Endothelial cell (in vitro differentiated cells): ENCODE measurements at regions not wholly inside any gene's neighbourhood (a gene's known extent, or its start where the extent isn't known, plus 50 kb on each side); places are given as distances from the start of the nearest gene placed in this dataset.

ENCODE experiments used
- DNase-seq: peaks from one replicate; pipeline ENCODE4 v3.0.0; 2021; ENCODE audit warnings: low spot score
- H3K27ac Mint-ChIP-seq: one replicate; pipeline ENCODE4 v1.8.0; 2021; ENCODE audit warnings: mixed read lengths, inconsistent platforms; ENCODE audit not compliant: unreplicated experiment
- H3K27me3 Mint-ChIP-seq: one replicate; pipeline ENCODE4 v1.8.0; 2021; ENCODE audit warnings: mild to moderate bottlenecking, moderate library complexity, mixed read lengths, inconsistent platforms; ENCODE audit not compliant: unreplicated experiment
- H3K36me3 Mint-ChIP-seq: one replicate; pipeline ENCODE4 v1.8.0; 2021; ENCODE audit warnings: mild to moderate bottlenecking, low read depth, mixed read lengths, inconsistent platforms; ENCODE audit not compliant: unreplicated experiment
- H3K4me1 Mint-ChIP-seq: one replicate; pipeline ENCODE4 v1.8.0; 2021; ENCODE audit warnings: mild to moderate bottlenecking, mixed read lengths, inconsistent platforms; ENCODE audit not compliant: unreplicated experiment
- H3K4me3 Mint-ChIP-seq: one replicate; pipeline ENCODE4 v1.8.0; 2021; ENCODE audit warnings: mild to moderate bottlenecking, mixed read lengths, inconsistent platforms; ENCODE audit not compliant: unreplicated experiment
- H3K9me3 Mint-ChIP-seq: one replicate; pipeline ENCODE4 v1.8.0; 2021; ENCODE audit warnings: mixed read lengths, inconsistent platforms; ENCODE audit not compliant: unreplicated experiment
- TF ChIP-seq, protein P1 (sequence below): fragments of 200-600 bp; sonication (generic); IDR thresholded peaks from one replicate; pipeline ENCODE4 v1.5.0; 2021; ENCODE audit warnings: antibody characterized with exemption; ENCODE audit not compliant: unreplicated experiment

DNA sequence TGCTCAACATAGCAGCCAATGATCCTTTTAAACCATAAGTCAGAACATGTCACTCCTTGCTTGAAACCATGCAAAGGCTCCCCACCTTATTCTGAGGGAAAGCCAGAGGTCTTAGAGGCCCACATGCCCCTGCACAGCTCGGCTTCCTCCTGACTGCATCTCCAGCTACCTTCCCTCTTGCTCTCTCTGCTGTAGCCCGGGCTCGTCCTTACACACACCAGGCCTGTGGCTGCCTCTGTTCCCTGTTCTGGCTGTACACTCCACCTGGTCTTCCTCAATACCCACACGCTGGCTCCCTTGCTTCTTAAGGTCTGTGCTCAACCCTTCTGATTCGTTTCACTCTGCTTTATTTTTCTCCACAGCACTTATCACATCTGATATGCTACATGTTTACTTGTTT, 116.2 kb downstream of the TNFAIP3 start:
- Mint-ChIP-seq H3K36me3 (no peaks in the 10 kb centered on the region), H3K9me3 (no peaks in the 10 kb centered on the region), H3K4me3 (no peak overlapping the region), H3K27me3 (peaks cover 1% of the 10 kb centered on the region), H3K27ac (no peak overlapping the region), H3K4me1 (no peaks in the 10 kb centered on the region)
- TF ChIP-seq, protein P1, sequence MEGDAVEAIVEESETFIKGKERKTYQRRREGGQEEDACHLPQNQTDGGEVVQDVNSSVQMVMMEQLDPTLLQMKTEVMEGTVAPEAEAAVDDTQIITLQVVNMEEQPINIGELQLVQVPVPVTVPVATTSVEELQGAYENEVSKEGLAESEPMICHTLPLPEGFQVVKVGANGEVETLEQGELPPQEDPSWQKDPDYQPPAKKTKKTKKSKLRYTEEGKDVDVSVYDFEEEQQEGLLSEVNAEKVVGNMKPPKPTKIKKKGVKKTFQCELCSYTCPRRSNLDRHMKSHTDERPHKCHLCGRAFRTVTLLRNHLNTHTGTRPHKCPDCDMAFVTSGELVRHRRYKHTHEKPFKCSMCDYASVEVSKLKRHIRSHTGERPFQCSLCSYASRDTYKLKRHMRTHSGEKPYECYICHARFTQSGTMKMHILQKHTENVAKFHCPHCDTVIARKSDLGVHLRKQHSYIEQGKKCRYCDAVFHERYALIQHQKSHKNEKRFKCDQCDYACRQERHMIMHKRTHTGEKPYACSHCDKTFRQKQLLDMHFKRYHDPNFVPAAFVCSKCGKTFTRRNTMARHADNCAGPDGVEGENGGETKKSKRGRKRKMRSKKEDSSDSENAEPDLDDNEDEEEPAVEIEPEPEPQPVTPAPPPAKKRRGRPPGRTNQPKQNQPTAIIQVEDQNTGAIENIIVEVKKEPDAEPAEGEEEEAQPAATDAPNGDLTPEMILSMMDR, result no peak
- DNase-seq, result no peak

DNA sequence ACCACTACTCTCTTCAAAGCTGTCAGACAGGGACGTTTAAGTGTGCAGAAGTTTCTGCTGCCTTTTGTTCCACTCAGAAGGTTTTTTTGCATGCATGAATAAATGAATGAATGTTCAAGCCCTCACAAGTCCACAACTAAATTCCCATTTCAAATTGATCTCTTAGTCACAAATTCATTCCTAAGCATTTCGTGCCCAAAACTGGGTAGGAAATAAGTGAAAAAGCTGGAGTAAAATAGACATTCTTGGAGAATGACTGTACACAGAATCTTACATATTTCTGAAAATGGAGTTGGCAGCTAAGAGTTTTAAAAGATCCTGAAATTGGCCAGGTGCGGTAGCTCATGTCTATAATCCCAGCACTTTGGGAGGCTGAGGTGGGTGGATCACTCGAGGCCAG, 117.6 kb downstream of the PERP start:
- Mint-ChIP-seq H3K36me3 (no peaks in the 10 kb centered on the region), H3K4me1 (no peaks in the 10 kb centered on the region), H3K27me3 (no peaks in the 10 kb centered on the region), H3K9me3 (no peaks in the 10 kb centered on the region), H3K4me3 (no peak overlapping the region), H3K27ac (no peak overlapping the region)
- TF ChIP-seq, protein P1, result no peak
- no peak for DNase-seq

- DNase-seq, result no peak
- Mint-ChIP-seq H3K4me1 (no peaks in the 10 kb centered on the region), H3K27ac (no peak overlapping the region), H3K4me3 (no peak overlapping the region), H3K36me3 (no peaks in the 10 kb centered on the region), H3K9me3 (no peaks in the 10 kb centered on the region), H3K27me3 (peaks cover 2% of the 10 kb centered on the region)
- TF ChIP-seq, protein P1, result no peak
Measured at GRCh38 chr6:137995371-137995770, 111.8 kb downstream of the PERP start.

GRCh38 chr6:137998461-137999019, 108.7 kb downstream of the PERP start:
- DNase-seq, result no peak
- Mint-ChIP-seq H3K4me3 (peak overlapping the region; percentile 44), H3K9me3 (no peaks in the 10 kb centered on the region), H3K27ac (peak overlapping the region; percentile 67), H3K27me3 (peaks cover 2% of the 10 kb centered on the region), H3K4me1 (no peaks in the 10 kb centered on the region), H3K36me3 (no peaks in the 10 kb centered on the region)
- TF ChIP-seq, protein P1, result no peak

DNA sequence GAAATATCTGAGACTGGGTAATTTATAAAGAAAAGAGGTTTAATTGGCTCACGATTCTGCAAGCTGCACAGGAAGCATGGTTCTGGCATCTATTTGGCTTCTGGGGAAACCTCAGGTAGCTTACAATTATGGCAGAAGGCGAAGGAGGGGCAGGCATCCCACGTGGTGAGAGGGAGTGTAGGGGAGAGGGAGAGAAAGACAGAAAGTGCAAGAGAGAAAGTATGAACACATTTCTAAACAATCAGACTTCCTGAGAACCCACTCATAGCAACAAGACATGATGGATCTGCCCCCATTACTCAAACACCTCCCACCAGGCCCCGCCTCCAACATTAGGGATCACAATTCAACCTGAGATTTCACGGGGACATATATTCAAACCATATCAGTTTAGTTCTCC, 107.4 kb downstream of the PERP start:
- Mint-ChIP-seq H3K27me3 (peaks cover 2% of the 10 kb centered on the region), H3K36me3 (no peaks in the 10 kb centered on the region), H3K4me1 (no peaks in the 10 kb centered on the region), H3K9me3 (no peaks in the 10 kb centered on the region), H3K27ac (no peak overlapping the region), H3K4me3 (no peak overlapping the region)
- TF ChIP-seq, protein P1, result no peak
- no peak for DNase-seq
